ENCODE measurements at regions not wholly inside any gene's neighbourhood (a gene's known extent, or its start where the extent isn't known, plus 50 kb on each side); places are given as distances from the start of the nearest gene placed in this dataset.
"Not testable (repeated sequence)": the region's sequence is repeated elsewhere in the genome, so short reads cannot be mapped to it uniquely, and the experiment has no call there.

DNA sequence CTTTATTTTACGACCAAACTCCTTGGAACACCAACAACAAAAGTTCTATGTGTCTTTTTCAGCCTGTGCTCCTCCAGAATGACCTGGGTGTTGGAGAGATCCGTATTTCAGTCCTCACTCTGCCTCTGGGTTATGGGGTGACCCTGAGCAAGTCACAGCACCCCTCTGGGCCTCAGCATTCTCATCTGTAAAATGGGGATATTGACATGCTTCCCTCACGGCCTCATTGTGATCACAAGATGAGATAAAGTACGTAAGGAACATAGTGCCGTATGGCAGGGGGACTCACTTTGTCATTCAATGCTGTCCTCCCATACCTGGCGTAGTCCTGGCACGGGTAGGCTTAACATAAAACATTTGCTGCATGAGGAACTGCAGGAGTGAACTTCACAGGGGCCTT lies 123.0 kb upstream of the HAND1 start:
- Histone ChIP-seq H3K9me3 (ENCODE audit: control insufficient read depth, low read length) (no peaks in the 10 kb centered on the region), H3K27ac (ENCODE audit: low read depth, low read length) (no peak overlapping the region), H3K27me3 (ENCODE audit: control insufficient read depth, insufficient read depth, low read length, poor library complexity, severe bottlenecking) (peaks cover 5% of the 10 kb centered on the region), H3K9ac (ENCODE audit: extremely low read depth, low read length, poor library complexity, severe bottlenecking) (no peak overlapping the region), H3K36me3 (ENCODE audit: control insufficient read depth, insufficient read depth, low read length) (no peaks in the 10 kb centered on the region), H3K4me1 (ENCODE audit: control insufficient read depth, insufficient read depth, low read length) (no peaks in the 10 kb centered on the region), H3K4me3 (ENCODE audit: low read length) (no peak overlapping the region)
- Mint-ChIP-seq H3K27me3 (ENCODE audit: insufficient read depth) (peaks cover 41% of the 10 kb centered on the region), H3K36me3 (ENCODE audit: low read depth) (no peaks in the 10 kb centered on the region), H3K9me3 (no peaks in the 10 kb centered on the region), H3K4me1 (peaks cover 5% of the 10 kb centered on the region), H3K4me3 (no peak overlapping the region), H3K27ac (no peak overlapping the region)
- WGBS, 2 experiments (ENCODE audit: insufficient coverage in 1 of 2, insufficient read length in 1 of 2): 88 to 89% methylated on average over 7 of the region's 7 CpGs
- DNase-seq: no peak
- TF ChIP-seq, protein P1, sequence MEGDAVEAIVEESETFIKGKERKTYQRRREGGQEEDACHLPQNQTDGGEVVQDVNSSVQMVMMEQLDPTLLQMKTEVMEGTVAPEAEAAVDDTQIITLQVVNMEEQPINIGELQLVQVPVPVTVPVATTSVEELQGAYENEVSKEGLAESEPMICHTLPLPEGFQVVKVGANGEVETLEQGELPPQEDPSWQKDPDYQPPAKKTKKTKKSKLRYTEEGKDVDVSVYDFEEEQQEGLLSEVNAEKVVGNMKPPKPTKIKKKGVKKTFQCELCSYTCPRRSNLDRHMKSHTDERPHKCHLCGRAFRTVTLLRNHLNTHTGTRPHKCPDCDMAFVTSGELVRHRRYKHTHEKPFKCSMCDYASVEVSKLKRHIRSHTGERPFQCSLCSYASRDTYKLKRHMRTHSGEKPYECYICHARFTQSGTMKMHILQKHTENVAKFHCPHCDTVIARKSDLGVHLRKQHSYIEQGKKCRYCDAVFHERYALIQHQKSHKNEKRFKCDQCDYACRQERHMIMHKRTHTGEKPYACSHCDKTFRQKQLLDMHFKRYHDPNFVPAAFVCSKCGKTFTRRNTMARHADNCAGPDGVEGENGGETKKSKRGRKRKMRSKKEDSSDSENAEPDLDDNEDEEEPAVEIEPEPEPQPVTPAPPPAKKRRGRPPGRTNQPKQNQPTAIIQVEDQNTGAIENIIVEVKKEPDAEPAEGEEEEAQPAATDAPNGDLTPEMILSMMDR (conservative IDR thresholded peaks at IDR 0.05): no peak

DNA sequence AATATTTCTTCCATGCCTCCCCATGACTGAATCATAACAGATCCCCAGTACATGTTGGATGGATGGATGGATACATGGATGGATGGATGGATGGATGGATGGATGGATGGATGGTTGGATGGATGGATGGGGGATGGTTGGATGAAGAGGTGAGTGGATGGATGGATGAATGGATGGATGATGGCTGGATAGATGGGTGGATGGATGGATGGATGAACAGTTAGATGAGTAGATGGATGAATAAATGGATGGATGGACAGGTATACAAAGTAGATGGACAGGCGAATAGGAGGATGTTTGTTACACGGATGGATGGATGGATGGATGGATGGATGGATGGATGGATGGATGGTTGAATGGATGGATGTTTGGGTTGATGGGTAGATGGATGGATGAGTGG lies 120.0 kb upstream of the HAND1 start:
- H3K27me3 ChIP-seq (ENCODE audit: control insufficient read depth, insufficient read depth, low read length, poor library complexity, severe bottlenecking): no peaks in the 10 kb centered on the region
- no peaks in the 10 kb centered on the region for H3K9me3 ChIP-seq (ENCODE audit: control insufficient read depth, low read length)
- WGBS, 2 experiments (ENCODE audit: insufficient coverage in 1 of 2, insufficient read length in 1 of 2): 71 to 85% methylated on average over 2 of the region's 2 CpGs
- H3K27ac ChIP-seq (ENCODE audit: low read depth, low read length): no peak overlapping the region
- H3K9me3 Mint-ChIP-seq: peaks cover 4% of the 10 kb centered on the region
- no peaks in the 10 kb centered on the region for H3K36me3 ChIP-seq (ENCODE audit: control insufficient read depth, insufficient read depth, low read length)
- H3K4me3 Mint-ChIP-seq: no peak overlapping the region
- H3K4me3 ChIP-seq (ENCODE audit: low read length): no peak overlapping the region
- H3K36me3 Mint-ChIP-seq (ENCODE audit: low read depth): no peaks in the 10 kb centered on the region
- no peaks in the 10 kb centered on the region for H3K4me1 ChIP-seq (ENCODE audit: control insufficient read depth, insufficient read depth, low read length)
- H3K27ac Mint-ChIP-seq: no peak overlapping the region
- TF ChIP-seq, protein P1 (conservative IDR thresholded peaks at IDR 0.05): no peak
- H3K27me3 Mint-ChIP-seq (ENCODE audit: insufficient read depth): peaks cover 26% of the 10 kb centered on the region
- H3K9ac ChIP-seq (ENCODE audit: extremely low read depth, low read length, poor library complexity, severe bottlenecking): no peak overlapping the region
- DNase-seq: no peak
- no peaks in the 10 kb centered on the region for H3K4me1 Mint-ChIP-seq

GRCh38 chr5:154596844-154597243 lies 118.8 kb upstream of the HAND1 start:
- not testable (repeated sequence) for H3K4me1 Mint-ChIP-seq; H3K4me1 ChIP-seq (ENCODE audit: control insufficient read depth, insufficient read depth, low read length); H3K36me3 ChIP-seq (ENCODE audit: control insufficient read depth, insufficient read depth, low read length); DNase-seq; H3K4me3 Mint-ChIP-seq; H3K27ac Mint-ChIP-seq; H3K36me3 Mint-ChIP-seq (ENCODE audit: low read depth); H3K27me3 ChIP-seq (ENCODE audit: control insufficient read depth, insufficient read depth, low read length, poor library complexity, severe bottlenecking); H3K9ac ChIP-seq (ENCODE audit: extremely low read depth, low read length, poor library complexity, severe bottlenecking); H3K9me3 ChIP-seq (ENCODE audit: control insufficient read depth, low read length); H3K9me3 Mint-ChIP-seq; H3K27ac ChIP-seq (ENCODE audit: low read depth, low read length); H3K4me3 ChIP-seq (ENCODE audit: low read length)
- 85 to 94% methylated on average over 3 to 5 of the region's 5 CpGs for WGBS, 2 experiments (ENCODE audit: insufficient coverage in 1 of 2, insufficient read length in 1 of 2)
- peaks cover 16% of the 10 kb centered on the region for H3K27me3 Mint-ChIP-seq (ENCODE audit: insufficient read depth)

DNA sequence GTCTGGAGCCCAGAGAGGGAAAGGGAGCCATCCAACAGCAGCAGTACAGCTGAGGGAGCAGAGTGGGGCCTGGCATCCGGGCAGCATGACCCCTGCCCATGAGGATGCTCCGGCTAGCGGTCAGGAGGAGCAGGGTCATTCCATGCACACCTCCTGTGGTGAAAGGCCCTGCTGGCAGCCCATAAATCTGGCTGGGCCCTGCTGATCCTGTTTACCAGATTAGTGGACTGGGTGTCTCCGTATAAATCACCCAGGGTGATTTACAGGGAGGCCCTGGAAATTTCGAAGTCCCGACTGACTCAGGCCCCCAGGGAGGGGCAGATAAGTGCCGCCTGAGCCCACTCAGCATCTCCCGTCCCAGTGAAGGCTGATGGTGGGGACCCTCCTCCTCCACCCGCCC lies 117.6 kb upstream of the HAND1 start:
- no peak overlapping the region for H3K9ac ChIP-seq (ENCODE audit: extremely low read depth, low read length, poor library complexity, severe bottlenecking)
- no peaks in the 10 kb centered on the region for H3K36me3 ChIP-seq (ENCODE audit: control insufficient read depth, insufficient read depth, low read length)
- H3K27ac Mint-ChIP-seq: no peak overlapping the region
- H3K9me3 ChIP-seq (ENCODE audit: control insufficient read depth, low read length): no peaks in the 10 kb centered on the region
- H3K4me1 Mint-ChIP-seq: no peaks in the 10 kb centered on the region
- no peak overlapping the region for H3K27ac ChIP-seq (ENCODE audit: low read depth, low read length)
- no peaks in the 10 kb centered on the region for H3K27me3 ChIP-seq (ENCODE audit: control insufficient read depth, insufficient read depth, low read length, poor library complexity, severe bottlenecking)
- 92 to 93% methylated on average over 3 to 9 of the region's 9 CpGs for WGBS, 2 experiments (ENCODE audit: insufficient coverage in 1 of 2, insufficient read length in 1 of 2)
- H3K36me3 Mint-ChIP-seq (ENCODE audit: low read depth): no peaks in the 10 kb centered on the region
- peaks cover 15% of the 10 kb centered on the region for H3K27me3 Mint-ChIP-seq (ENCODE audit: insufficient read depth)
- DNase-seq: no peak
- H3K9me3 Mint-ChIP-seq: peaks cover 4% of the 10 kb centered on the region
- H3K4me3 Mint-ChIP-seq: no peak overlapping the region
- H3K4me1 ChIP-seq (ENCODE audit: control insufficient read depth, insufficient read depth, low read length): no peaks in the 10 kb centered on the region
- no peak overlapping the region for H3K4me3 ChIP-seq (ENCODE audit: low read length)
- TF ChIP-seq, protein P1 (conservative IDR thresholded peaks at IDR 0.05): no peak
